ENCODE measurements at regions not wholly inside any gene's neighbourhood (a gene's known extent, or its start where the extent isn't known, plus 50 kb on each side); places are given as distances from the start of the nearest gene placed in this dataset.

DNA sequence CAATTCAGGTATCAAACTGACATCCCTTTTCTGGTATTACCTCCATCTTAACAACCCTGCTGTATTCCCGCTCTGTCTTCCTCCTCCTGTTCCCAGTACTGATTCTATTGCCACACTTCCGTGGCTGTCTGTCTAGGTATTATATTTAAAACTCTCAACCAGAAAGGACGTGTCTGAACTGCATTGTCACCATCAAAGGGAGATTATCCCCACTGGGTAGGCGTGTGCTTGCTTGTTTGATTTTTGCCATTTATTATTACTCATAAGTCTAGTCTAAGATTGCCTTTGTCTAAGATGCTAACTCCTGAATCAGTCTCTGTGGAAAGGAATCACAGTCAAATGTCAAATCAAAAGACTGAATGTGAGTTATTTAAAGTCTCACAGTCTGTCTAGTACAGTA, 650.1 kb downstream of the KCNT2 start:
- Histone ChIP-seq H3K4me3 (replicated peaks in 1 of 2; ENCODE audit: low read depth in 1 of 2, low read length in 2 of 2) (no peak overlapping the region), H3K9me2 (ENCODE audit: insufficient read depth) (no peaks in the 10 kb centered on the region), H3K9ac (ENCODE audit: low read length) (no peak overlapping the region), H3K79me2 (ENCODE audit: insufficient read depth, low read length) (no peaks in the 10 kb centered on the region), H3K4me1 (ENCODE audit: control insufficient read depth in 1 of 2, insufficient read depth in 2 of 2, low read length in 2 of 2) (no peaks in the 10 kb centered on the region), H2AFZ (ENCODE audit: low read depth, low read length, poor library complexity, severe bottlenecking) (peak overlapping the region; percentile 84), H3K36me3 (ENCODE audit: control insufficient read depth in 1 of 2, insufficient read depth in 2 of 2, low read length in 2 of 2) (no peaks in the 10 kb centered on the region), H3K27me3 (ENCODE audit: insufficient read depth, low read length) (no peaks in the 10 kb centered on the region), H4K20me1 (ENCODE audit: insufficient read depth) (no peaks in the 10 kb centered on the region), H3K27ac (ENCODE audit: low read depth, low read length) (no peak overlapping the region), H3K4me2 (ENCODE audit: low read length) (no peak overlapping the region), H3K9me3 (ENCODE audit: control insufficient read depth in 1 of 2, insufficient read depth in 1 of 2, low read depth in 1 of 2, low read length in 2 of 2) (no peaks in the 10 kb centered on the region)
- intact Hi-C loops (cut with micrococcal nuclease): no loop called here
- ChIA-PET POLR2A (no interaction called here), CTCF (no interaction called here), RAD21 (ENCODE audit: low non-redundant PET in 1 of 2, low total read pairs in 2 of 2, uncharacterized antibody in 2 of 2, unreplicated experiment in 2 of 2) (no interaction called here)
- no peak for DNase-seq (ENCODE audit: low read depth, low spot score)
- no peak for ATAC-seq
- BruUV-seq (replicated peaks): no TSS peak
- no peak for TF ChIP-seq SP1 (IDR thresholded peaks at IDR 0.05; ENCODE audit: low read depth)
- no peak for TF ChIP-seq TCF7L2 (IDR thresholded peaks at IDR 0.05; ENCODE audit: borderline replicate concordance, extremely low read depth, insufficient read depth, insufficient read length)
- TF ChIP-seq JUND (IDR thresholded peaks at IDR 0.05): no peak
- TF ChIP-seq ZNF274 (IDR thresholded peaks at IDR 0.05; ENCODE audit: low read depth, low read length): no peak
- TF ChIP-seq EZH2 (IDR thresholded peaks at IDR 0.05): no peak
- TF ChIP-seq EGR1 (IDR thresholded peaks at IDR 0.05; ENCODE audit: low read depth): no peak
- TF ChIP-seq EZH2phosphoT487 (IDR thresholded peaks at IDR 0.05; ENCODE audit: borderline replicate concordance): no peak
- no peak for TF ChIP-seq CBX3 (IDR thresholded peaks at IDR 0.05; ENCODE audit: low read depth)
- no peak for TF ChIP-seq SRF (IDR thresholded peaks at IDR 0.05; ENCODE audit: low read depth)
- no peak for TF ChIP-seq SIN3A (IDR thresholded peaks at IDR 0.05; ENCODE audit: low read depth)
- TF ChIP-seq, protein P1, sequence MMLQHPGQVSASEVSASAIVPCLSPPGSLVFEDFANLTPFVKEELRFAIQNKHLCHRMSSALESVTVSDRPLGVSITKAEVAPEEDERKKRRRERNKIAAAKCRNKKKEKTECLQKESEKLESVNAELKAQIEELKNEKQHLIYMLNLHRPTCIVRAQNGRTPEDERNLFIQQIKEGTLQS (IDR thresholded peaks at IDR 0.05): no peak
- TF ChIP-seq RAD21 (IDR thresholded peaks at IDR 0.05; ENCODE audit: low read depth): no peak

DNA sequence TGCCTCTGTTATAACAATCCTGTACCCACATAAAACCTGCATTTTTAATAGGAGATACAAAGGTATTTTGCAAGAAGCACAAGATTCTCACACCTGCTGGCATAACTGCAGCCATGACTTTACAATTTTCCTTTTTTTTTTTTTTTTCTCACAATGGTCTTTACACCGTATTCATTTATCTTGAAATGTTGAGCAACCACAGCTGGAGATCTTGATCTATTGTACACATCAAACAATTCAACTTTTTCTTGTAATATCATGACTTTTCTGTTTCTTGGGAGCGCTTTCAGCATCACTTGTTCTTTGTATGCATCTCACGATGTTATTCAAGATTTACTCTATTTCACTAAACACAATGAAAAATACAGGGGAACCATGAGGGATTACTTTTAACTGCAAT, 651.4 kb downstream of the KCNT2 start:
- ChIA-PET CTCF (no interaction called here), RAD21 (ENCODE audit: low non-redundant PET in 1 of 2, low total read pairs in 2 of 2, uncharacterized antibody in 2 of 2, unreplicated experiment in 2 of 2) (no interaction called here), POLR2A (no interaction called here)
- Histone ChIP-seq H3K9me3 (ENCODE audit: control insufficient read depth in 1 of 2, insufficient read depth in 1 of 2, low read depth in 1 of 2, low read length in 2 of 2) (no peaks in the 10 kb centered on the region), H2AFZ (ENCODE audit: low read depth, low read length, poor library complexity, severe bottlenecking) (no peak overlapping the region), H4K20me1 (ENCODE audit: insufficient read depth) (no peaks in the 10 kb centered on the region), H3K79me2 (ENCODE audit: insufficient read depth, low read length) (no peaks in the 10 kb centered on the region), H3K27ac (ENCODE audit: low read depth, low read length) (no peak overlapping the region), H3K4me2 (ENCODE audit: low read length) (no peak overlapping the region), H3K36me3 (ENCODE audit: control insufficient read depth in 1 of 2, insufficient read depth in 2 of 2, low read length in 2 of 2) (no peaks in the 10 kb centered on the region), H3K9ac (ENCODE audit: low read length) (no peak overlapping the region), H3K9me2 (ENCODE audit: insufficient read depth) (peaks cover 5% of the 10 kb centered on the region; the same call in 1 of the 2 replicates), H3K4me1 (ENCODE audit: control insufficient read depth in 1 of 2, insufficient read depth in 2 of 2, low read length in 2 of 2) (no peaks in the 10 kb centered on the region), H3K27me3 (ENCODE audit: insufficient read depth, low read length) (no peaks in the 10 kb centered on the region), H3K4me3 (replicated peaks in 1 of 2; ENCODE audit: low read depth in 1 of 2, low read length in 2 of 2) (no peak overlapping the region)
- ATAC-seq (no peak), DNase-seq (ENCODE audit: low read depth, low spot score) (no peak)
- no TSS peak for BruUV-seq (replicated peaks)
- intact Hi-C loops (cut with micrococcal nuclease): no loop called here
- no peak for TF ChIP-seq TCF7L2 (IDR thresholded peaks at IDR 0.05; ENCODE audit: borderline replicate concordance, extremely low read depth, insufficient read depth, insufficient read length)
- TF ChIP-seq ZFX (IDR thresholded peaks at IDR 0.05): no peak
- TF ChIP-seq, protein P2, sequence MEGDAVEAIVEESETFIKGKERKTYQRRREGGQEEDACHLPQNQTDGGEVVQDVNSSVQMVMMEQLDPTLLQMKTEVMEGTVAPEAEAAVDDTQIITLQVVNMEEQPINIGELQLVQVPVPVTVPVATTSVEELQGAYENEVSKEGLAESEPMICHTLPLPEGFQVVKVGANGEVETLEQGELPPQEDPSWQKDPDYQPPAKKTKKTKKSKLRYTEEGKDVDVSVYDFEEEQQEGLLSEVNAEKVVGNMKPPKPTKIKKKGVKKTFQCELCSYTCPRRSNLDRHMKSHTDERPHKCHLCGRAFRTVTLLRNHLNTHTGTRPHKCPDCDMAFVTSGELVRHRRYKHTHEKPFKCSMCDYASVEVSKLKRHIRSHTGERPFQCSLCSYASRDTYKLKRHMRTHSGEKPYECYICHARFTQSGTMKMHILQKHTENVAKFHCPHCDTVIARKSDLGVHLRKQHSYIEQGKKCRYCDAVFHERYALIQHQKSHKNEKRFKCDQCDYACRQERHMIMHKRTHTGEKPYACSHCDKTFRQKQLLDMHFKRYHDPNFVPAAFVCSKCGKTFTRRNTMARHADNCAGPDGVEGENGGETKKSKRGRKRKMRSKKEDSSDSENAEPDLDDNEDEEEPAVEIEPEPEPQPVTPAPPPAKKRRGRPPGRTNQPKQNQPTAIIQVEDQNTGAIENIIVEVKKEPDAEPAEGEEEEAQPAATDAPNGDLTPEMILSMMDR (IDR thresholded peaks at IDR 0.05 in 2 of 3, conservative IDR thresholded peaks at IDR 0.05 in 1 of 3; ENCODE audit: borderline replicate concordance in 1 of 3, insufficient read depth in 1 of 3, low read depth in 2 of 3, low read length in 2 of 3): no peak
- TF ChIP-seq ZNF274 (IDR thresholded peaks at IDR 0.05; ENCODE audit: low read depth, low read length): no peak
- TF ChIP-seq, protein P3, sequence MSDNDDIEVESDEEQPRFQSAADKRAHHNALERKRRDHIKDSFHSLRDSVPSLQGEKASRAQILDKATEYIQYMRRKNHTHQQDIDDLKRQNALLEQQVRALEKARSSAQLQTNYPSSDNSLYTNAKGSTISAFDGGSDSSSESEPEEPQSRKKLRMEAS (IDR thresholded peaks at IDR 0.05): no peak
- TF ChIP-seq, protein P4, sequence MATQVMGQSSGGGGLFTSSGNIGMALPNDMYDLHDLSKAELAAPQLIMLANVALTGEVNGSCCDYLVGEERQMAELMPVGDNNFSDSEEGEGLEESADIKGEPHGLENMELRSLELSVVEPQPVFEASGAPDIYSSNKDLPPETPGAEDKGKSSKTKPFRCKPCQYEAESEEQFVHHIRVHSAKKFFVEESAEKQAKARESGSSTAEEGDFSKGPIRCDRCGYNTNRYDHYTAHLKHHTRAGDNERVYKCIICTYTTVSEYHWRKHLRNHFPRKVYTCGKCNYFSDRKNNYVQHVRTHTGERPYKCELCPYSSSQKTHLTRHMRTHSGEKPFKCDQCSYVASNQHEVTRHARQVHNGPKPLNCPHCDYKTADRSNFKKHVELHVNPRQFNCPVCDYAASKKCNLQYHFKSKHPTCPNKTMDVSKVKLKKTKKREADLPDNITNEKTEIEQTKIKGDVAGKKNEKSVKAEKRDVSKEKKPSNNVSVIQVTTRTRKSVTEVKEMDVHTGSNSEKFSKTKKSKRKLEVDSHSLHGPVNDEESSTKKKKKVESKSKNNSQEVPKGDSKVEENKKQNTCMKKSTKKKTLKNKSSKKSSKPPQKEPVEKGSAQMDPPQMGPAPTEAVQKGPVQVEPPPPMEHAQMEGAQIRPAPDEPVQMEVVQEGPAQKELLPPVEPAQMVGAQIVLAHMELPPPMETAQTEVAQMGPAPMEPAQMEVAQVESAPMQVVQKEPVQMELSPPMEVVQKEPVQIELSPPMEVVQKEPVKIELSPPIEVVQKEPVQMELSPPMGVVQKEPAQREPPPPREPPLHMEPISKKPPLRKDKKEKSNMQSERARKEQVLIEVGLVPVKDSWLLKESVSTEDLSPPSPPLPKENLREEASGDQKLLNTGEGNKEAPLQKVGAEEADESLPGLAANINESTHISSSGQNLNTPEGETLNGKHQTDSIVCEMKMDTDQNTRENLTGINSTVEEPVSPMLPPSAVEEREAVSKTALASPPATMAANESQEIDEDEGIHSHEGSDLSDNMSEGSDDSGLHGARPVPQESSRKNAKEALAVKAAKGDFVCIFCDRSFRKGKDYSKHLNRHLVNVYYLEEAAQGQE (IDR thresholded peaks at IDR 0.05; ENCODE audit: low read depth): no peak
- TF ChIP-seq CEBPB (IDR thresholded peaks at IDR 0.05; ENCODE audit: low read depth): no peak
- TF ChIP-seq POLR2AphosphoS5 (IDR thresholded peaks at IDR 0.05; ENCODE audit: low read depth, low read length): no peak
- no peak for TF ChIP-seq JUND (IDR thresholded peaks at IDR 0.05)
- no peak for TF ChIP-seq EZH2 (IDR thresholded peaks at IDR 0.05)

Data from HCT116 (cell line).